HG02763 (cell line): ENCODE measurements at regions not wholly inside any gene's neighbourhood (a gene's known extent, or its start where the extent isn't known, plus 50 kb on each side); places are given as distances from the start of the nearest gene placed in this dataset.
"Not testable (repeated sequence)": the region's sequence is repeated elsewhere in the genome, so short reads cannot be mapped to it uniquely, and the experiment has no call there.

Experiments used
- ATAC-seq: cut with Tn5 transposase; IDR thresholded peaks from one replicate; pipeline ENCODE4 v1.9.1; 2021; ENCODE audit warnings: mild to moderate bottlenecking, moderate library complexity; ENCODE audit not compliant: unreplicated experiment

DNA sequence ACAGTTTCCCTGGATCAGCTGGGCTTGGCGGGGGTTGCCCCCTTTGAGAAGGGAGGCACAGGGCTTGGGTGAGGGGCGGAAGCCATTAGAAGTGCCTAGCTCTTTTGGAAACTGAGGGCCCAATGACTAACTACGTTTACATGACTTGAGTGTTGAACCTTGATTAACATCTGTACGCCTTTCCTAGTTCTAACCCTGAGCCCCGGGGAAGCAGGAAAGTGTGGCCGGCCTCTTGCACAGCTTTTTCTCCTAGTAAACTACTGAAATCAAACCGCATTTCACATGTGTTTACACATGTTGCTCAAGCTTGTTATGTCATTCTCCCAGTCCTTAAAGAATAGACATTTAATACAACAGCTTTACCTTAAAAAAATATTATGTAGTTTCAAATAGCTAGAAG, 1356.4 kb upstream of the TMEM132C start:
- no peak for ATAC-seq

DNA sequence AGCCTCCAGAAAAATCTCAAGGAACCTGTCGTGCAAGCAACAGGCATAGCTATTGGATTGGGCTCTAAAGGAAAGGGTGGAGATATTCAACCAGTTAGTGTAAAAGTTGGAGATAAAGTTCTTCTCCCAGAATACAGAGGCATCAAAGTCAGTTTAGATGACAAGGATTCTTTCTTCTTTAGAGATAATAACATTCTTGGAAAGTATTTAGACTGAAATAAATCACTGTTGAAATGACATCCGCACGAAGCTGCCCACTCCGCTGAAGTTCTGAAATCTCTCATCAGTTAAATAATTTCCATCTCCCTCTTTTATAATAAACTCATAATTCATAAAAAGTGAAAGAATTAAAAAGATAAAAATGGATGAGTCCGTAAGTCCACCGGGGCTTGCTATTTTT, 1354.9 kb upstream of the TMEM132C start:
- no peak for ATAC-seq

DNA sequence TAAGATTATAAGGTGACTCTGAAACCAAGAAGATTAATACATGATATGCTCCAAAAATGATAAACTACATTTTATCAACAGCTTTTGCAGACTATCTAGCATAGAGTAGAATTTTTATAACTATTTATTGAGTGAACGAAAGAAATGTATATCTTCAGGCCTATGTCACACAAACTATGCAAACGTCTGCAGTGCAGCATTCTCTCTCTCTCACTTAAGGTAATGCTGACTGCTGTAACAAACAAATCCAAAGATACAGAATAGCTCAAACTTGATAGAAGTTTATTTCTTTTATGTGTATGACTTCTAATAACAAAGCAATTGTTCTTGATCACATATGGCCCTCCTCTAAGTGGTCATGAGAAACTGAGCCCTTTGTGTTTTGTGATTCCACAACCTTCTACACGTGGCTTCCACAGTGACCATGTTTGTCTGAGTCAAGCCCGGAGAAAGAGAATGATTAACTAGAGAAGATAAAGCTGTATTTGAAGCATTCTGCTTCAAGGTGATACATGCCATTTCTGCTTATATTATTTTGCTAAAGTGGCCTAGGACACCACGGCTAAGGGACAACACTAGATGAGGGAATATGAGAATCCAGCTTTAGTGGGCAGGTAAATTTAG, 1352.7 kb upstream of the TMEM132C start:
- ATAC-seq = no peak

DNA sequence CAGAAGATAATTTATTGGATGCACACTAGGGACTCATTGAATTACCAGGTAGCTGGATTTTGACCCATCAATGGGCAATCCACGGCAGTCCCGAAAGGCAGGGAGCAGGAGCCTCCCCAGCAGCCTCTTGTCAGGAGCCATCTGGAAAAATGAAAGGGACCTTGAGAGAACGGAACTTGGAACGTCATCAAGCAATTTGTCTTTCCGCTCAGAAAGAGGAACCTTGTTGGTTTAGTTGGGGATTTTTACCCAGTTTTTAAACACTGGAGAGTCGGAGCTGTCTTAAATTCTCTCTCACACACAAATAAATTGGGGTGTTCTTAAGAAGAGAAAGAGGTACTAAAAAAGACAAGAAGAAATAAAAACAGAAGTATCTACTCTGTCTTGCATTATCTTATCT, 1351.7 kb upstream of the TMEM132C start:
- no peak for ATAC-seq

DNA sequence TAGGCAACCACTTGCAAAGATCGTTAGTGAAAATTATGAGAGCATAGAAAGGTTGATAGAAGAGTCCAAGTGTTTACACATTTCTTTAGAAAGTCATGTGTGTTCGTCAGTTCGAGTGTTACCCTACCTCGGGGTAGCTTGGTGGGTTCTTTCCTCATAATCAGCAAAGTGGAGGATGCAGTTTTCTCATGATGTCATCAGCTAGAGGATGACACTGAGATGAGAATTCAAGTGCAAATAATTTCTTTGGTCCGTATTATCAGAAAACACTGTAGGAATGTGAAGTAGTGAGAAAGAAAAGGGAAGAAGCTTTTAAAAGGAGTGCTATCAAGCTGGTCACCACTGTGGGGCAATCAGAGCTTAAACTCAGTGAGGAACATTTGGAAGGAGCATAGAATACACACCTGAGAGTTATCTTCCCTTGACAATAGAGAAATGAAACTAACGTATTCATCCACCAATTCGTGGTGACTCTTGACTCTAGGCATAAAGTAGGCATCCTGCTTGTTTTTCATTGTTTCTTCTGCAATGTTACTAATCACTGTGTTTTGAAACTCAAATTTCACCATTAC, 1340.9 kb upstream of the TMEM132C start:
- no peak for ATAC-seq

DNA sequence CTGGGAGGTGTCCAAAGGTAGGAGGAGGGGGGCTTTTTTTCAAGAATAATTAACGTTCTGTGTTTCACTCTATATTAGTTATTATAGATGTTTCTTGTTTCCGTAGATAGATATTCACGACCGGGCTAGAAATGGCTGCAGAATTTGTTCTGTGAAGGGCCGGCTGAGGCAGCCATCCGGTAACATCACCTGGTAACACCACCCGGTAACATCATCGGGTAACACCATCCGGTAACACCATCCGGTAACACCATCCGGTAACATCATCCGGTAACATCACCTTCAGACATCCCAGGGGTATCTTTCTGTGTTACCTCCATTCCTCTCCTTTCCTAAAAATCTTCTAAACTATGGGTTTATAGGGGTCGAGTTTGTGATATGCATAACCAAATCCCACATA, 1336.7 kb upstream of the TMEM132C start:
- no peak for ATAC-seq

DNA sequence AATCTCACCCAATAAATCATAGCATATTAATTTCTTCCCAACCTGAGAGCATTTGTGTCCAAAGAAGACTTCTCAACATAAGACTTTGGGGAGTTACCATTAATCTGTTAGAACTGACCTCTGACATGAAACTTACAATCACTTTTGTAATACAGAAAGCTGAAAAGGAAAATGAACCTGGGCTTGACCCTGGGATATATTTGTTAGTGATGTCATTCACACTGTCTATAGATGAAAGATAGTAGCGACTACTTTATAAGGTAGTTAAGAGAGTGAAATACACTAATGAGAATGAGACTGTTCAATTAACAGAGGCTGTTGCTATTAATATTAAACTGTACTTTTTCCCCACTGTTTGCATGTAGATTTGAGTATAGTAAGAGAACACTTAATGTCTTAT, 1334.8 kb upstream of the TMEM132C start:
- no peak for ATAC-seq

DNA sequence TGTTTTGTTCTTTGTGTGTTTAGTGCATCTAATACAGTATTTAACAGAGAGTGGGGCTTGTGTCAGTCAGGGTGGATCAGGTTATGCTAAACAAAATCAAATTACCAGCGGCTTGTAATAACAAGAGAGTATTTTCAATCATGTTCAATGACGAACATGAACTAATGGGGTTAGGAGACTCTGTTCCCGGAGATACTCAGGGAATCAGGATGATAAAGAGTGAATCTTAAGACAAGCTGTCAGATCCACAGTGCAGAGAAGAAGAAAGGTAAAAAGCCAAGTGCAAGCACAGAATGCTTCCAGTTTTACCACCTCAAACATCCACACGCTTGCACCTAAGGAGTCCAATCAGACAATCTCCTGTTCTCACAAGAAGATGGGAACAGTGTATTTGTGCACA, 1331.5 kb upstream of the TMEM132C start:
- no peak for ATAC-seq

DNA sequence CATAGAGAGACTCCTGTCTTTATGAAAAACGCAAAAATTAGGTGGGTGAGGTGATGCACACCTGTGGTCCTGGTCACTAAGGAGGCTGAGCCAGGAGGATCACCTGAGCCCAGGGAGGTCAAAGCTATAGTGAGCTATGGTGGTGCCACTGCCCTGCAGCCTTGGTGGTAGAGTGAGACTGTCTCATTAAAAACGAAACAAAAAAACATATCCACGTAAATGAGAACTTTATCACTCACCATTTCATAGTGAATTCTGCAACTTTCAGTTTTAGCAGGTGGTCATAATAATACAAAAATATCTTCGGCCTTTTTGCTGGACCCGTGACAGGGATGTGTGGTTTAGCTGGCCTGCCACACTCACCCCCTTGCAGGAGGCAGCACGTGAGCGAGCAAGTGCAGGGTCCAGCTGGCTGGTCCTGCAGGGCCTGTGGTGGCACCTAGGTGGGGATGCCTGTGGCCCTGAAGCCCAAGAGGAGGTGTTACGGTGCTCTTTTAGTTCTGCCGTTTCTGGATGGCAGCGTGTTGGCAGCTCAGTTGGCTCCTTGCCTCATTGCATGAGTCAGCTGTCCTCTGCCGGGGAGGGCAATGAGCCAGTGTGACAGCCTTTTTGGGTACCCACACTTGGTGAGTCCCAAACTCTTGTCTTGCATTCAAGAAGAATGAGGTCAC, 1330.7 kb upstream of the TMEM132C start:
- ATAC-seq = no peak

DNA sequence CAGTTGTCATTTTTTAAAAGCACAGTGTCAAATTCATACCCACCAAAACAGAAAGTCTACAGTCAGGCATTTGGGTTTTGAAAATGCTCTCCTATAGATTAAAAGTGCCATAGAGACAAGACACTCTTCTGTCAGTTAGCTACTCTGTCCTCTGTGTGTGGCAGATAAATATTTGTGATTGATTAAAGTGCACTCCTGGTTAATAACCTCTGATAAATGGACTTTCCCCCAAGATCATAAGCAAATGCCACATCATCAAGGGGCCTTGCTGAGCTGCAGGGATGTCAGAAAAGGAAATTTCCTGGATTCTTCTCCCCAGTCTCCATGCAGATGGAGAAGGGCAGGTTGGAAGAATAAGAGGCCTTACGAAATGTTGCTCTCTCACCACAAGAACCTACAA, 1329.5 kb upstream of the TMEM132C start:
- ATAC-seq = no peak

DNA sequence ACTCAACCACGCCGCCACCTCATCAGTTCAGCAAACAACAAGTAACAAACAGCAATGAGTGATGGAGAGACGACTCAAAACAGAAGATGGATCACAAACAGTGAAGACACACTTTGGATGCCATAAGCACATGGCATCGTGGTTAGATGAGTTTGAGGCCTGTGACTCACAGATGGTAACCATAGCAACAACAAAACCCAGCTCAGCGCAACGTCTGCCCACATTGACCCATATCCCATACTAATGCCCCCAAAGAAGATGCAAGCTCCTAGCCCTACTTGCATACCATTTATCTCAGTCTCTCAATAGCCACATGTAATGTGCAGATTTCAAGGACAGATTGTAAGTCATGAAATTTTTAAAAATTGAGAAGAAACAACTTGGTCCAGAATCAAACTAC, 1322.3 kb upstream of the TMEM132C start:
- no peak for ATAC-seq

DNA sequence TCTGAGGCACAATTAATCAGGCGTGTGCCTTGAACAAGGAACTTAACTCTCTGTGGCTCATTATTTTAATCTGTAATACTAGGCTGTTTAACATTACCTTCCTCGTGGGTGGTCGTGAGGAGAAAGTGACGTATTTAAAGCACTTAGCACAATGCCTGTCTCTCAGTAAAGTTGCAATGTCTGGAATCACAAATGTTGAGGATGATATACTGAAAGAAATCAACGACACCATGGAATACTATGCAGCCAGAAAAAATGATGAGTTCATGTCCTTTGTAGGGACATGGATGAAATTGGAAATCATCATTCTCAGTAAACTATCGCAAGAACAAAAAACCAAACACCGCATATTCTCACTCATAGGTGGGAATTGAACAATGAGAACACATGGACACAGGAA, 1320.0 kb upstream of the TMEM132C start:
- ATAC-seq = not testable (repeated sequence)

DNA sequence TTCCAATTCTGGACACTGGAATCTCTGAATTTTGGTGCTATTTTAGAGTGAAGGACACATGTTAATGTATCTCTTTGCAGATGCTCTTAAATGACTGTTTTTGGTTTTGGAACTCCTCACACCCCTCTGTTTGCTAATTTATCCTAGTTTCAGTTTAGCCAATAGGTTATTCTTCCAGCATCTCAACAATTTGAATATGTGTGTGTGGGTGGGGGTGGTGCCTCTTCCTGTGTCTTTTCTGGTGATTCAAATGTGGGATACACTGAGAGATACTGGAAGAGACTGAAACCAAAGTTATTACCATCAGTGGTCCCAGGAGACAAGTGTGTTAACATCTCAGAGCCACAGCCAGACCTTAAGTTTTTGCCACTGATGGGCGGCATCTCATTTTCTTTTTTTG, 1317.4 kb upstream of the TMEM132C start:
- no peak for ATAC-seq

DNA sequence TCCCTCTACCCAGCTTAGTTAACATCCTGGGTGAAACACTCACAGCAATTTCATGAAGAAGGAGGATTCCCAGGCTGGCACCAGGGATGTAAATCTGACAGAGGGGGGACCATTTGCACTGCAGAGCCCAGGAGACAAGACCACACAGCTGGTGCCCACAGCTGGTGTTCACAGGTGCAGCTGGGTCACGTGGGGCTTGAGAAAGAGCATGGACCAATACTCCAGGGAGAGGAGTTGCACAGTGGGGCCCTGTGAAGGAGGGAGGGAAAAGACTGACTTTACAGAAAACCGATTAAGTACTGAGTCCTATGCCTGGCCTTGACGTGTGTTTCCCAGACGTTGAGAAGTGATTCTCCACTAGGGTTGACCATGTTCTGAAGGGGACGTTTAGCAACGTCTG, 1316.7 kb upstream of the TMEM132C start:
- ATAC-seq = no peak

DNA sequence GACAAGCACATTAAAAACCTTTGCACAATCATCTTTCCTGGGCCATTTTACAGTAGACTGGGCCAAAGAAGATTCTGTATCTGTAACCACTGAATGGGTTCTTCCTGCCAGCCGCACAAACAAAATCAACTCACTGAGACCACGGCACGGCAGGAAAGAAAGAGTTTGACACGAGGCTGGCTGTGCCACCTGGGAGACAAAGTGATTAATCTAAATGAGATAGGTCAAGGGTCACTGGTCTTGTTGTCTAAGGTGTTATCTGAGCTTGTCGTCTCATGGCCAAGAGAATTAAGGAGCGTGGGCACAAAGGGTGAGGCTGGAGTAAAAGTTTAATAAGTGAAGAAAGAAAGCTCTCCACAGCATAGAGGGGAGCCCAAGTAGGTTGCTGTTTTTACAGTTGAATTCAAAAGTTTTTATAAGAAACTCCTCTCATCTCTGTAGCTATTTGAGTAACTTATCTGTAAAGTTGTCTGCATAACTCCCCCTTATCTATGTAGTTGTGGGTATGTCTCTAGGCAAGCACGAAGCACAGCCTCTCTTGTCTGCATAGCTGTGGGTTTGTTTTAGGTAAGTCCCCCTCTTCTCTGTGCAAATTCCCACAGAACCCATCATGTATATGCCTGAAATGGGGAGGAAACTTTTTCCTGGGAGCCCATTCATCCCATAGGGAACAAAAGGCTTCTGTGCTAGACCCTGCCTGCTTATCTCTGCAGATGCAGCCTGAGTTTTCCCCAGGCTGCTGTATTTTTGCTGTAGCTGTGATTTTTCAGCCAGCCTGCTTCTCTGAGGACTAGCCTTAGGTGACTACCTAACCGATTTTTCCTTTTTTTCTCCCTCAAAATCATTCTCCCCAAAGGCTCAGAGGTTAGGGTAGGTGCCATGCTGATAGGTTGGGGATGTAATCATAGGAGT, 1314.6 kb upstream of the TMEM132C start:
- no peak for ATAC-seq

DNA sequence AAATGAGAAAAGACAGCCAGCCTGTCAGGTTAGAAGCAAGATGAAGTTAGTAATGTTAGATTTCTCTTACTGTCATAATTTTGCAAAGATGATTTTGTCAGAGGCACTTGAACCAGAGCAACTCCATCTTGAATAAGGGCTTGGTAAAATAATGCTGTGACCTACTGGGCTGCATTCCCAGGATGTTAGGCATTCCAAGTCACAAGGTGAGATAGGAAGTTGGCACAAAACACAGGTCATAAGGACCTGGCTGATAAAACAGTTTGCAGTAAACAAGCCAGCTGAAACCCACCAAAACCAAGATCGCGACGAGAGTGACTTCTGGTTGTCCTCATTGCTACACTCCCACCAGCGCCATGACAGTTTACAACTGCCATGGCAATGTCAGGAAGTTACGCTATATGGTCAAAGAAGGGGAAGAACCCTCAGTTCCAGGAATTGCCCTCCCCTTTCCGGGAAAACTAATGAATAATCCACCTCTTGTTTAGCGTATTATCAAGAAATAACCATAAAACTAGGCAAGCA, 1313.5 kb upstream of the TMEM132C start:
- ATAC-seq = no peak

DNA sequence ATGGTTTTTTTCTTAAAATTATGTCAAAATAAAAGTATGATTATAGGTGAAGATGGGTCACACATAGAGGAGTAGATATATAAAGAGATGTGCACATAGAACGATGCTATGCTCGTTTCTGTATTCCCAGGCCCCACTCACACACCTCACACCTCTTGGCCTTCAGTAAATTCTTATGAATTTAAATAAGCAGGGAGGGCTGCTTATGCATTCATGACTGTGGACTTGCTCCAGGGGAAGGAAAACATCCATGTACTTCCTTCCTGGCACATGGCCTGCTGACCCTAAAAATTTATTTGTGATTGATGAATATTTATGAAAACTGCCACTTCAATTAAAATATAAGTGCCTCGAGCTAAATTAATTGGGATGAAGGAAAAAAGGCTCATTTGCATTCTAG, 1306.7 kb upstream of the TMEM132C start:
- no peak for ATAC-seq

DNA sequence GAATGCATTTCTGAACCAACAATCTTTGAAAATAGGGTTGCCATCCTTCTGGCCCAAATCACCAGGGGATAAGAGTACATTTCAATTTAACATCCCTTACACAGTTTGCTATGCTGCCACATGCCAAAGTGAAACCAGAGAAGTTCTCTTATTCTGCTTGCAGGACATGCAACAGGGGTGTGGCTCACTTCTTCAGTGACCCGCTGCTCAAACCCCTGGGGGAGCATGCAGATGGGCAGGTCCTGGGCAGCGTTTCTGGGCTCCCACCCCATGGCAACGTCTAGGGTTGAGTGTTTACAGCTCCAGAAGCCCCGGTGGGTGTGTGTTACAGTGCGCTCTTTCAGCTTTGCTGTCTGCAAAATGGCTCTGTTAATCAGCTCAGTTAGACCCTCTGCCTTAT, 1306.3 kb upstream of the TMEM132C start:
- ATAC-seq = no peak

DNA sequence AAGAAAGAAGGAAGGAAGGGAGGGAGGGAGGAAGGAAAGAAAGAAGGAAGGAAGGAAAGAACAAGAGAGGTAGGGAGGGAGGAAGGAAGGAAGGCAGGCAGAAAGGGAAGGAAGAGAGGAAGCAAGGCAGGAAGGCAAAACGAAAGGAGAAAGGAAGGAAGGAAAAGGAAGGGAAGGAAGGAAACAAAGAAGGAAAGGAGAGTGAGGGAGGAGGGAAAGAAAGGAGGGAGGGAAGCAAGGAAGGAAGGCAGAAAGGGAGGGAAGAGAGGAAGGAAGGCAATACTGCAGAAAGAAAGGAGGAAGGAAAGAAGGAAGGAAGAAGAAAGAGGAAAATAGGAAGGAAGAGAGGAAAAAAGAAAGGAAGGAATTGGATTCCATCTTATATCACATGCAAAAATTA, 1303.1 kb upstream of the TMEM132C start:
- ATAC-seq = no peak

DNA sequence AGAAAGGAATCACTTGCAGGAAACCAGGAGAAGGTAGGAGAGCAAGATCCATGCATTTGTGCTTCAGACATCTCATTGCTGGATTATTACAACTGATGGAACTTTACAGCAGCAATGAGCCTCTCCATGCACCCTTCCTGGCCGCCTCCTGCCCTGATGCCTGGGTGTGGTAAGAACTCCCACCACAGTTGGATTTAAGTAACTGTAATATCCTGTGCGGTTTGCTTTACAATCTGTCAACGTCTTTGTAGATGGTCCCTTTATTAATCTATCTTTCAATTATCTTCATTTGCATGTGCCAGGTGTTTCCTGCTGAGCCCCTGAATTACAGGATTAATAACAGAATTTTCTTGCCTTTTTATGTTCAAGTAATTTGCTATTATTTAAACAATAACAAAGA, 1300.5 kb upstream of the TMEM132C start:
- no peak for ATAC-seq

DNA sequence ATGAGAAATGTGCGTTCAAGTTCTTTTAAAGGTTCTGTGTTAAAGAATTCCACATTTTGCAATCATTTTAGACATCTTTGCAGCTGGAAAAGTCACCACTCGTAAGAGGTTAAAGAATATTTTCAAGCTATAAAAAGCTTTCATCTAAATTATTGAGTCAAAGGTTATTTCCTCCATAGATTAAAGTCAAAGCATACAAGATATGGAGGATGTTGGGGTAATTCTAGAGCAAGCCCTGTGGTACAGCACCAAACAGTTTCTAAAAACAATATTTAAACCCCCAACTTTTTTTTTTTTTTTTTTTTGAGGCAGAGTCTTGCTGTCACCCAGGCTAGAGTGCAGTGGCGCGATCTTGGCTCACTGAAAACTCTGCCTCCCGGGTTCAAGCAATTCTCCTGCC, 1299.8 kb upstream of the TMEM132C start:
- ATAC-seq = no peak
